ENCODE measurements at regions not wholly inside any gene's neighbourhood (a gene's known extent, or its start where the extent isn't known, plus 50 kb on each side); places are given as distances from the start of the nearest gene placed in this dataset.

GRCh38 chr20:52585333-52585732, 386.8 kb upstream of the TSHZ2 start:
- no peaks in the 10 kb centered on the region for H4K20me1 ChIP-seq (replicated peaks in 1 of 2; ENCODE audit: control insufficient read depth in 1 of 2, insufficient read depth in 2 of 2, low read length in 2 of 2)
- H4K8ac ChIP-seq (ENCODE audit: extremely low read depth, insufficient read depth, low read length): no peak overlapping the region
- no peak overlapping the region for H2AK5ac ChIP-seq (ENCODE audit: low read depth, low read length)
- FAIRE-seq (no peak), DNase-seq (ENCODE audit: low read depth in 1 of 2, low spot score in 2 of 2) (no peak)
- no peak overlapping the region for H2BK120ac ChIP-seq (replicated peaks; ENCODE audit: low read depth, low read length)
- no peak overlapping the region for H2BK5ac ChIP-seq (ENCODE audit: low read depth, low read length)
- H3K36me3 ChIP-seq (ENCODE audit: control insufficient read depth in 2 of 4, insufficient read depth in 4 of 4, low read length in 3 of 4): no peaks in the 10 kb centered on the region
- H3K9ac ChIP-seq (replicated peaks in 1 of 4; ENCODE audit: extremely low read depth in 1 of 4, low read depth in 3 of 4, low read length in 3 of 4): no peak overlapping the region
- no peaks in the 10 kb centered on the region for H3K79me1 ChIP-seq (ENCODE audit: low read depth, low read length)
- H3K4me3 ChIP-seq (ENCODE audit: extremely low read depth in 1 of 4, insufficient read depth in 2 of 4, low read depth in 3 of 4, low read length in 4 of 4): no peak overlapping the region
- H3K18ac ChIP-seq (ENCODE audit: extremely low read depth, low read length): no peak overlapping the region
- H3K79me2 ChIP-seq (ENCODE audit: control insufficient read depth in 1 of 2, insufficient read depth in 2 of 2, low read length in 2 of 2): no peaks in the 10 kb centered on the region
- ChIA-PET CTCF (ENCODE audit: partially characterized antibody) (no interaction called here), POLR2A (ENCODE audit: partially characterized antibody) (no interaction called here)
- H2BK15ac ChIP-seq (ENCODE audit: low read length): no peak overlapping the region
- H3K27me3 ChIP-seq (replicated peaks in 1 of 4; ENCODE audit: control insufficient read depth in 3 of 4, extremely low read depth in 1 of 4, insufficient read depth in 3 of 4, low read length in 3 of 4): no peaks in the 10 kb centered on the region
- TF ChIP-seq BRCA1 (IDR thresholded peaks at IDR 0.05; ENCODE audit: low read depth, low read length): no peak
- TF ChIP-seq TAF1 (IDR thresholded peaks at IDR 0.05; ENCODE audit: low read depth, low read length): no peak
- TF ChIP-seq KDM4A (IDR thresholded peaks at IDR 0.05; ENCODE audit: low read depth, low read length, severe bottlenecking): no peak
- TF ChIP-seq SIX5 (IDR thresholded peaks at IDR 0.05; ENCODE audit: low read depth, low read length): no peak
- no peak for TF ChIP-seq TCF12 (IDR thresholded peaks at IDR 0.05; ENCODE audit: low read depth, low read length)
- TF ChIP-seq EP300 (IDR thresholded peaks at IDR 0.05; ENCODE audit: borderline replicate concordance in 1 of 2, low read depth in 2 of 2, low read length in 2 of 2): no peak
- TF ChIP-seq YY1 (IDR thresholded peaks at IDR 0.05; ENCODE audit: low read depth, low read length): no peak
- TF ChIP-seq JUND (IDR thresholded peaks at IDR 0.05; ENCODE audit: low read length): no peak
- no peak for TF ChIP-seq NRF1 (IDR thresholded peaks at IDR 0.05; ENCODE audit: low read depth, low read length)
- H3K23ac ChIP-seq (ENCODE audit: insufficient read length): no peak overlapping the region
- no peaks in the 10 kb centered on the region for H3K23me2 ChIP-seq (ENCODE audit: low read depth, low read length)
- no peak overlapping the region for H2AFZ ChIP-seq (ENCODE audit: low read length)
- H4K91ac ChIP-seq (replicated peaks; ENCODE audit: insufficient read length, low read length): no peak overlapping the region
- H3K27ac ChIP-seq (ENCODE audit: low read depth, low read length): no peak overlapping the region
- H3K14ac ChIP-seq (ENCODE audit: insufficient read length): no peak overlapping the region
- WGBS, 2 experiments (ENCODE audit: extremely low coverage in 1 of 2, insufficient coverage in 1 of 2, insufficient read length in 1 of 2, insufficient replicate concordance in 2 of 2, low coverage in 1 of 2, low lambda C conversion rate in 2 of 2, missing lambda C conversion rate in 1 of 2): 93% methylated on average over 2 of the region's 2 CpGs; no CpG with 5 or more reads in 1 of the 2 experiments
- no peaks in the 10 kb centered on the region for H3K4me1 ChIP-seq (replicated peaks in 1 of 4; ENCODE audit: control insufficient read depth in 3 of 4, insufficient read depth in 4 of 4, low read length in 3 of 4)
- H2BK12ac ChIP-seq (ENCODE audit: low read depth, low read length): no peak overlapping the region
- no peak overlapping the region for H3K4me2 ChIP-seq (ENCODE audit: insufficient read depth in 1 of 2, low read depth in 2 of 2, low read length in 2 of 2)
- H3K9me3 ChIP-seq (ENCODE audit: insufficient read depth in 2 of 2, low read depth in 1 of 2, low read length in 1 of 2): no peaks in the 10 kb centered on the region
- H3K4ac ChIP-seq (replicated peaks; ENCODE audit: insufficient read length, low read depth, low read length): no peak overlapping the region
- H2BK20ac ChIP-seq (ENCODE audit: low read length): no peak overlapping the region
- no peak overlapping the region for H3K56ac ChIP-seq (replicated peaks; ENCODE audit: insufficient read length, low read depth, low read length)
- H4K5ac ChIP-seq (ENCODE audit: insufficient read length, low read depth, low read length): no peak overlapping the region

All from H1 (cell line).